ENCODE measurements at regions not wholly inside any gene's neighbourhood (a gene's known extent, or its start where the extent isn't known, plus 50 kb on each side); places are given as distances from the start of the nearest gene placed in this dataset.

- H3K4me3 ChIP-seq (replicated peaks in 1 of 3): no peak overlapping the region
- intact Hi-C loops (cut with DNase I): no loop called here
- no peaks in the 10 kb centered on the region for H3K36me3 ChIP-seq
- H3K27ac ChIP-seq: no peak overlapping the region
- WGBS, 2 donors: 86 to 94% methylated on average over 2 of the region's 2 CpGs
- no peak for DNase-seq
- no peaks in the 10 kb centered on the region for H3K27me3 ChIP-seq
- no peaks in the 10 kb centered on the region for H3K9me3 ChIP-seq
- TF ChIP-seq POLR2A (IDR thresholded peaks at IDR 0.05) (no peak), CTCF (IDR thresholded peaks at IDR 0.05) (no peak)
- H3K4me1 ChIP-seq: no peaks in the 10 kb centered on the region
Measured at GRCh38 chr12:85559127-85559526, 277.1 kb downstream of the RASSF9 start.

GRCh38 chr12:85559536-85559935, 276.7 kb downstream of the RASSF9 start:
- Histone ChIP-seq H3K27me3 (no peaks in the 10 kb centered on the region), H3K4me3 (replicated peaks in 1 of 3) (no peak overlapping the region), H3K27ac (no peak overlapping the region), H3K36me3 (no peaks in the 10 kb centered on the region), H3K9me3 (no peaks in the 10 kb centered on the region), H3K4me1 (no peaks in the 10 kb centered on the region)
- TF ChIP-seq CTCF (IDR thresholded peaks at IDR 0.05): no peak
- TF ChIP-seq POLR2A (IDR thresholded peaks at IDR 0.05): no peak
- intact Hi-C loops (cut with DNase I): no loop called here
- DNase-seq: no peak

GRCh38 chr12:85562765-85563164, 273.4 kb downstream of the RASSF9 start:
- TF ChIP-seq CTCF (IDR thresholded peaks at IDR 0.05): no peak
- no peak for TF ChIP-seq POLR2A (IDR thresholded peaks at IDR 0.05)
- H3K9me3 ChIP-seq: no peaks in the 10 kb centered on the region
- H3K36me3 ChIP-seq: no peaks in the 10 kb centered on the region
- intact Hi-C loops (cut with DNase I): no loop called here
- WGBS, 2 donors: 90 to 94% methylated on average over 2 of the region's 2 CpGs
- no peaks in the 10 kb centered on the region for H3K27me3 ChIP-seq
- H3K4me3 ChIP-seq (replicated peaks in 1 of 3): no peak overlapping the region
- H3K4me1 ChIP-seq: no peaks in the 10 kb centered on the region
- no peak overlapping the region for H3K27ac ChIP-seq
- DNase-seq: no peak

GRCh38 chr12:85564786-85565185, 271.4 kb downstream of the RASSF9 start:
- no peak overlapping the region for H3K27ac ChIP-seq
- H3K4me1 ChIP-seq: no peaks in the 10 kb centered on the region
- H3K36me3 ChIP-seq: no peaks in the 10 kb centered on the region
- TF ChIP-seq CTCF (IDR thresholded peaks at IDR 0.05) (no peak), POLR2A (IDR thresholded peaks at IDR 0.05) (no peak)
- DNase-seq: no peak
- H3K27me3 ChIP-seq: no peaks in the 10 kb centered on the region
- intact Hi-C loops (cut with DNase I): no loop called here
- WGBS, 2 donors: 95% methylated on average over 4 of the region's 4 CpGs
- H3K4me3 ChIP-seq (replicated peaks in 1 of 3): no peak overlapping the region
- H3K9me3 ChIP-seq: no peaks in the 10 kb centered on the region

GRCh38 chr12:85568395-85569103, 267.7 kb downstream of the RASSF9 start:
- Histone ChIP-seq H3K36me3 (no peaks in the 10 kb centered on the region), H3K27ac (no peak overlapping the region), H3K9me3 (no peaks in the 10 kb centered on the region), H3K27me3 (no peaks in the 10 kb centered on the region), H3K4me1 (no peaks in the 10 kb centered on the region), H3K4me3 (replicated peaks in 1 of 3) (no peak overlapping the region)
- intact Hi-C loops (cut with DNase I): no loop called here
- no peak for DNase-seq
- 72 to 83% methylated on average over 6 of the region's 6 CpGs for WGBS, 2 donors
- TF ChIP-seq CTCF (IDR thresholded peaks at IDR 0.05): no peak
- no peak for TF ChIP-seq POLR2A (IDR thresholded peaks at IDR 0.05)
